Fibroblast of villous mesenchyme (primary cell): ENCODE measurements at regions not wholly inside any gene's neighbourhood (a gene's known extent, or its start where the extent isn't known, plus 50 kb on each side); places are given as distances from the start of the nearest gene placed in this dataset.

Experiments used
- DNase-seq: peaks from one replicate; pipeline ENCODE4 v3.0.0-alpha.2; 2010; ENCODE audit warnings: low read depth
- H3K4me3 ChIP-seq: 2 replicates; pipeline ENCODE4 v1.5.1; 2011; ENCODE audit warnings: low read depth, mild to moderate bottlenecking, low read length
- CTCF ChIP-seq: IDR thresholded peaks from 2 replicates; pipeline ENCODE4 v1.5.1; 2012; ENCODE audit warnings: low read depth, mild to moderate bottlenecking, low read length; ENCODE audit not compliant: insufficient read depth

- no peak for TF ChIP-seq CTCF
- DNase-seq, result no peak
- H3K4me3 ChIP-seq, result no peak overlapping the region
Measured at GRCh38 chr21:19275065-19275464, 871.5 kb upstream of the TMPRSS15 start.

- DNase-seq, result no peak
- TF ChIP-seq CTCF, result no peak
- H3K4me3 ChIP-seq, result no peak overlapping the region
Measured at GRCh38 chr21:19276665-19277064, 873.1 kb upstream of the TMPRSS15 start.

GRCh38 chr21:19286876-19287275 is 883.3 kb upstream of the TMPRSS15 start:
- no peak for TF ChIP-seq CTCF
- no peak for DNase-seq
- no peak overlapping the region for H3K4me3 ChIP-seq

GRCh38 chr21:19290328-19290727 is 886.7 kb upstream of the TMPRSS15 start:
- no peak for TF ChIP-seq CTCF
- no peak for DNase-seq
- no peak overlapping the region for H3K4me3 ChIP-seq

- H3K4me3 ChIP-seq, result no peak overlapping the region
- DNase-seq, result no peak
- no peak for TF ChIP-seq CTCF
Measured at GRCh38 chr21:19320291-19320690, 916.7 kb upstream of the TMPRSS15 start.

- DNase-seq, result no peak
- TF ChIP-seq CTCF, result no peak
- H3K4me3 ChIP-seq, result no peak overlapping the region
Measured at GRCh38 chr21:19321688-19322087, 918.1 kb upstream of the TMPRSS15 start.

- TF ChIP-seq CTCF, result no peak
- no peak overlapping the region for H3K4me3 ChIP-seq
Measured at GRCh38 chr21:19322360-19322759, 918.8 kb upstream of the TMPRSS15 start.

More at GRCh38 chr21:19322360-19322759, 918.8 kb upstream of the TMPRSS15 start:
- no peak for DNase-seq
